NOMO-1 (cell line): ENCODE measurements at regions not wholly inside any gene's neighbourhood (a gene's known extent, or its start where the extent isn't known, plus 50 kb on each side); places are given as distances from the start of the nearest gene placed in this dataset.

Experiments
- DNase-seq, 2 experiments: peaks; one replicate each; lab custom pipeline; 2025; ENCODE audit not compliant: unreplicated experiment in 2 of 2; lab: John Stamatoyannopoulos, UW

DNA sequence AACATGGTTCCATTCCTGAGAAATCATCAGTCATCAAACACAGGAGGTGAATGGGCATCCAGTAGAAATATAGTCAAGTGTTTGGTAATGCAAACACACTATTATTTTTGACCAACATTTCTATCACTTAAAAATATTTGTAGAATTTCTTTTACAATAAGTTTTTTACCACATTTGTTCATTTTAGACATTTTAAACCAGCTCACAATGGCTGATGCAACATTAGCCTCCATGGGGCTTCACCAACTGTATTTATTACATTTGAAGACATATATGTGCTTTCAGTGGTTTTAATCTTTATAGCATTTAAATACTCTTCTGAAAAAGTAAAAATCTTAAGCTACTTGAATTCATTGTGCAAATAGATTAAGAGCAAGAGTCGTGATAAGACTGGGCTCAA, 1201.4 kb upstream of the TMEM132C start:
- no peak for DNase-seq

DNA sequence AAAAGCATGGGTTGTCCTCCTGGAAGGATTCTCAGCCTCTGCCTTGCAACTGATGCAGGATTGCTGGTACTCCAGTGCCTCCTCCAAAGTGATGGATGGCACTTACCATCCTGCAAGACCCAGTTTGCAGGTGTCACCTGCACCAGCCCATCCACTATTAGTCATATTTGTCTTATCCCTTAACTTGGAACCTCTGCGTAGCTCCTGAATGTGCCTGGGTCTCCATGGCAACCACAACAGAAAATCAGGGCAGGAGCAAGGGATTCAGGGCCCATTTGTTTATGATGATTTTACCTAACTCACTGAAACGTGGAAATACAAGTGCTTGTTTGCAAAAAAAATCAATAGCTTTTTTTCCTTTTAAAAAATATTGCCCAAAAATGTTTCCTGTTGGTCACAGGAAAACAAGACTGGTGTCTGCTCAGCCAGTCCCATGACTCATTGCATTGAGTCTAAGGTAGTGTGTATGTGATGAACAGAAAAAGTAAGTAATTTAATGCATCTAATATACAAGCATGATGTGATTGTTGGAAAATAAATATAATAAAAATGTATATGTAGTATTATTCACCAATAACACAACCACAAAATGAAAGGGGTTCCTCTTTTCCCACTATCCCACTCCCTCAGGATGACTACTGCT, 1196.3 kb upstream of the TMEM132C start:
- no peak for DNase-seq

DNA sequence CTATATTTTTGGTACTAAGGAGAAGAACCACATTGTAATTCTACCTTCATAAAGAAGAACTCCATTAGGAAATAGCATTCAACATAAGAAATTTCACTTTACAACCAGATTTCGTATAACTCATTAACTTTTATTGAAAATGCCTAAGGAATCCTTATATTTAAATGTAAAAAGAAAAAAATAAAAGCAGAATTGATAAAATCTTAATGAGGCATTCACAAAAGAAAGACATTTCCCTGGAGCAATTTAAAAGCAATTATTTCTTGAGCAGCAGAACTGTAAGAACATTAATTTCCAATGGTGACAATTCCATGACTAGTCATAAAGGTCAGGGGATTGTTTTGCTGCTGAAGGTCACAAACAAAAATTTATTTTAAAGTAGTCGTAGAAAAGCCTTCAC, 1192.8 kb upstream of the TMEM132C start:
- no peak for DNase-seq

DNA sequence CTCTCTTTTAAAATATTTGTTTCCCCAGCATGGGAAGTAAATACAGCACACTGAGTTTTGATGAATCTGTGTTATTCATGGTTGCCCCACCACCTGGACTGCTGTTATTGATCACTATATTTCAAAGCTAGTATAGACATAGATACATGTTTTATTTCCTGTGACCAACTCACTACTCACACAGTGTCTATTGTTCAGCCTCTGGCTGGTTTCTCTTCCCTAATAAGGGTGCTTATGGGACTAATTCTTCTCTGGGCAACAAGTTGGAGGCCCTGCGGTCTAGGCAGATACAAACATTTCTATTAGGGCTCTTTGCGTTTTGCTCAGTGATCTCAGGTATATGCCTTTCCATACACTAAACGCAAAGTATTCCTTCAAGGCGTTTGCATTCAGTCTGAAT, 1191.0 kb upstream of the TMEM132C start:
- no peak for DNase-seq

DNA sequence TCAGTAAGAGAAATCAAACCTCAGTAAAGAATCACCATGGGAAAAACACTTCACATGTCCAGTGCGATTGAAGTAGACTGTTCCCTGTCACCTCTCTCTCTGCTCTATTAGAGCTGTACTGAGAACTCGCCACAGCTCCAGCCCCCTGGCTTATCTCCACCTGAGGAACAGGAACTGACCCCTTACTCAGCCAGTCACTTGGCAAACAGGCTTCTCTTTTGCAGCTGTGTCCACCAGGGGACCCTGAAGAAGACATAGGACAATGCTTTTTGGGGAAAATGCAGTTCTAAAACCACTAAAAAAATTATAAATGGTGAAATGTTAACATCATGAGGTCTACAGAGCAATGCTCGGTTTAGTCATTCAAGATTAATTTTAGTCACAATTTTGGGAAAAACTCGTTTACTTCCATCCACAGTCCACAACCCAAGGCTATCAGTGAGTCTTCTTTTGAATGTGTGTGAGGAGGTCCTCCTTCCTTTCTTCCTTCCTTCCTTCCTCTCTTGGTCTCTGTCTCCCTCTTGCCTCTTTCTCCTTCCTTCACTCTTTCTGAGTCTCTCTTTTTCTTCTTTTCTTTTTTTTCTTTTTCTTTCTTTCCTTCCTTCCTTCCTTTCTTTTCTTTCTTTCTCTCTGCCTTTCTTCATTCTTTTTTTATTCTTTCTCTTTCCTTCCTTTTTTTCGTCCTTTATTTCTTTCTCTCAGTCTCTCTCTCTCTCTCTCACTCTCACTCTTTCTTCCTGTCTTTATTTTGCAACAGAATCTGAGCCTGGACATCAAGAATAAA, 1189.5 kb upstream of the TMEM132C start:
- DNase-seq: no peak

DNA sequence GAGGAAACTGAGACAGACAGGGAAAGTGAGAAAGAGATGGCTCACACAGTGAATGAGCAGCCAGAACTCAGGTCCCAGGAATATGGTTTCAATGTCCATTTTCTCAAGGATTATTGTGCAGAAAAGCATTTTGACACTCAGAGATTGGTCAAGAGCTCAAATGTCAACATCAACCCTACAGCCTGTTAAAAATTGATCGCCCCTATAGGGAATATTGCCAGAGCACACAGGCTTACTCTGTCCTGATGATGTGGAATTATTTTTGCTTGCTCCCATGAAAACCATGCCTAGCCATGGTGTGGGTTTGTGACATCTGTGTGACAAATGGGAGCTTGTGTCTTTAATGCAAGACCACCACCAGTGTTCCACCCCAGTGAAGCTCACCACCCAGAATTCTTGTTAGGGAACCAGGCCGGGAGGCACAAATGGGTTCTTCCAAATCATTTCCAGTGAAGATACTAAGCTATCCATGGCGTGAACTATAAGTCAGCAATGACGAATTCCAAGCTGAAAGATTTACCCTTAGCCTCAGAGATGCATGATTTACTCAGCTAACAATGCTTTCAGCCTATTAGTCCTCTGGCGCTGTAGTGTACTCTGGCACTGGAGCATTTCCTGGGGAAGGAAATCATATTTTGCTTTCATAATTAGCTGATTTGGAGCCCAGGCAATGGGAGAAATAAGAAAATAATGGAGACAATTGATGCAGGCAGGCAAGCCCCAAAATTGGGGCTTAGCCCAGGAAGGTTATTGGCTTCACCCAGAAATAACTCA, 1188.2 kb upstream of the TMEM132C start:
- no peak for DNase-seq

DNA sequence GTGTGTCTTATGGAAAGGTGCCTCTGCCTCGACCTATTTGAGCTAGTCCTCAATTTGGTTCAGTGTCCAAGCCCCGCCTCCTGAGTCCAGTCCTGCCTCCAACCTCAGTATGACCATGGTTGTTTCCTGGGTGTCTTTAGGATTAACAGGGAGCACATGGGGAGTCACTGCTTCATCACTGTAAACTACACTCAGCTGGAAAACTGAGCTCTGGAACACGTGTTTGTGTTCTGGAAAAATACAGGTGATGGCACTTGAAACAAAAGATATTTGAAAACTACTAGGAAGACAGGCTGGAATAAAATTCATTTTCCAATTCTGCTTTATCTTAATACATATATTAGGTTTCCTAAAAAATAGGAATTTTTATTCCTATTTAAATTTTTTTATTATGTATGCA, 1187.3 kb upstream of the TMEM132C start:
- no peak for DNase-seq

DNA sequence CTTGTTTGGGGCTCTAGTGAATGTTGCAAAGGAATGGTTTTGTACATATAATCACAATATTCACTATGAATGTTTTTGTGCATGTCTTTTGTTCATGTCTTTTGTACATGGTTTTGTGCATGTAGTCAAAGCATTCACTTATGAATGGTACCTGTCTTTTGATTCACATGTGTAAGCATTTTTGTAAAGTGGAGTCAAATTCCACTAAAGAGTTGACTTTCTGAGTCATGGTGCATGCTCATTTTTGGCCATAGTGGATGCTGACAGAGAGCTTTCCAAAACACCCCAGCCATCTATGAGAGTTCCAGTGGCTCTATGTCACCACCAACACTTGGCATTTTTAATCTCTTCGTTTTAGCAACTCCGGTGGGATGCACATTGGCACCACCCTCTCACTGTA, 1185.9 kb upstream of the TMEM132C start:
- no peak for DNase-seq

DNA sequence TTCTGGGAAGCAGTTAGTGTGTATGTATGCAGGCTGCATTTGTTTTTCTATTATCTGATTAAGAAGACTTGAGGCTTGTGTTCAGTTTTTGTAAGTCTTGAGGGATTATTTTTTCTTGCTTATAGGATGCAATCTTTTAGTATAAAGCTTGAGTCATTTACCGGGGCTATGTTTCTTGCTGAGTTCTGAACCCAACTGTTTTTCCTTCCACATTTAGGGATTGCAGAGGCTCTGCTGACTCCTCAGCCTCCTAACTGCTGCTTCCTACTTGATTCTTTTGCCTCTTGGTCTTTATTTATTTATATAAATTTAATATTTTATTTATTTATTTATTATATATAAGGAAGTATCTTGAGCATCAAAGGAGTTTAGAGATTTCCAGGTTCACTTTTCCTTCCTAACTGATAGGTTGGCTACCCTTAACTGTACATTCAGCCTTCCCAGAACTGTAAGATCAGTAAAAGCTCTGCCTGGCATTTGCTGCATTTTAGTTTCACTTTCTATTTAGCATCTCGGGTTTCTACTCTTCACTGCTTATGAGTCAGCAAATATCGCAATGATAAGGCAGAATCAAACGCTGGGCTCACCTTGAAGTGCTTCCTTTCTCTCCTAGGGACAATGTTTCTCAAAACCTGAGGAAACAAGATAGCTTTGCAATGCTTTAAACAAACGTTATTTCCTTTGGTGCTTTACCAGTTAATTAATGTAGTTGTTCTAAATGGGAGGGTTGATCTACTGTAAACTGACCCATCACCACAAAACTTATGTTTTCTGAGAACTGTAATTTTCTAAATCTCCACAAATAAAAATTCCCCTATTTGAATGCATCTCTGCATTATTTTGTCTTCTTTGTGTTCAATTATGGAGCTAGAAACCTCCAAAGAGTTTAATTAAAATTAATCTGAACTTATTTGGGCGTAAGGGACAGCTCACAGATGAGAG, 1183.7 kb upstream of the TMEM132C start:
- peak; percentile 2 to 38 for DNase-seq

DNA sequence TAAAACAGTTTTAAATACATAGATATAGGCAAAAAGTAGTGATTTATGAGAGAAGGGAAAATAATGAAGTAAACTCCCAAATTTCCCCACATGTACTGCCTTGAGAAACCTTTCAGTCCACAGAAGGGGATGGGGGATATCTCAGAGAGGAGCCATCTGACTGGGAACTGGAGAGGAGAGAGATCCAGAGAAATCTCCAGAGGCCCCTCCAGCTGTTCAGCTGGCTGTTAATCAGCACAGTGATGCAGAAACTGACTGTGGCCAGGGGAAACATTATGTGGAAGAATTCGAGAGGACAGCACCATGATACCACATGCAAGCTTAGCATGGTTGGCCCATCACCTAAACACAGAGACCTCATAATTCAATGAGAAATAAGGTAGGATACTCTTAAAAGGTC, 1165.9 kb upstream of the TMEM132C start:
- no peak for DNase-seq

DNA sequence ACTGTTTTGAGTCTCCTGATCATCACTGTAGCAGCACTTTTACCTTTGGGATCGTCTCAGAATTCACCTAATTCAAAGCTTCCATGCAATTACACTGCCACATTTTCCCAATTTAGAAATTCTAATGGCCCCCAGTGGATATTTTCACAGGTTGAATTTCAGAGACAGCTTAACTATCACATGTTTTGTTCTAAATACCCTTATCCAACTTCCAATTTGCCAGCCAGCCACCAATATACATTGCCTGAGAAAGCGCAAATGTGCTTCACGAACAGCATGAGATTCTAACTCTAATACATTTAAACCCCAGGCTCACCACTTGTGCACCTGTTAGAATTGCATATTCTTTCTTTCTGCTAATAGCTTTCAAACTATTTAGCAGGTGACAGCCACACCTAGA, 1160.9 kb upstream of the TMEM132C start:
- no peak for DNase-seq

DNA sequence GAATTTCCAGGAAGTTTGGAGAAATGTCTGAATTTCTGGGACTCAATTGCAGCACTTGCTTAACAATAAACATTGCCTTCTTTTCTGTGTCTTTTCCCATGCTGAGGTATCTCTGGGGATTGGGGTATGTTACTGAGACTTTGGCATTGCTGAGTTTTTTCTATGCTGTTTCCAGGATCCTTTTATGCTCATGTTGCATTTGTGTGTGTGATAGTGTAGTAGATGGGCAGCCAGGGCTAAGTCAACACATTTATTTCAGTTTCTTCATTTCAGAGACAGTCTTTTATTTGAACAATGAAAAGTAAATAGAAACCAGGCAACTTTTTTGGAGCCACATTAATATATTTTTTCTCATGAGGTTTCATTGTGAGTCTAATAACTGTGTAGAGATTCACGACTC, 1160.3 kb upstream of the TMEM132C start:
- no peak for DNase-seq

DNA sequence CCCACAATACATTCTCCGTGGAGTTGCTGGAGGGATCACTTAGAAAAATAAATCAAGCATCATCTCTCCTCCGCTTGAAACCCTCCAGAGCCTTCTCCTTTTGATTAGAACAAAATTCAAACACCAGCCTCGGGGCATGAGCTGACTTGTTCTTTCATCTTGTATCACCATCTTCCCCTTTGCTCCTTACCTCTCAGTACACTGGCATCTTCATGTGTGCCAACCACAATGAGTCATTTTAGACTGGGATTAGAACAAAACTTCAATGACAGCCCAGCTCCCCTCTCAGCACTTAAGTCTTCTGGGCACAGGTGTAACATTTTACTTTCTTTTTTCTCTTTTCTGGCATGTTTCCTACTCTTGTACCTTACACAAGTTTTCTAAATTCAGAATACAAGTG, 1159.2 kb upstream of the TMEM132C start:
- DNase-seq: no peak

DNA sequence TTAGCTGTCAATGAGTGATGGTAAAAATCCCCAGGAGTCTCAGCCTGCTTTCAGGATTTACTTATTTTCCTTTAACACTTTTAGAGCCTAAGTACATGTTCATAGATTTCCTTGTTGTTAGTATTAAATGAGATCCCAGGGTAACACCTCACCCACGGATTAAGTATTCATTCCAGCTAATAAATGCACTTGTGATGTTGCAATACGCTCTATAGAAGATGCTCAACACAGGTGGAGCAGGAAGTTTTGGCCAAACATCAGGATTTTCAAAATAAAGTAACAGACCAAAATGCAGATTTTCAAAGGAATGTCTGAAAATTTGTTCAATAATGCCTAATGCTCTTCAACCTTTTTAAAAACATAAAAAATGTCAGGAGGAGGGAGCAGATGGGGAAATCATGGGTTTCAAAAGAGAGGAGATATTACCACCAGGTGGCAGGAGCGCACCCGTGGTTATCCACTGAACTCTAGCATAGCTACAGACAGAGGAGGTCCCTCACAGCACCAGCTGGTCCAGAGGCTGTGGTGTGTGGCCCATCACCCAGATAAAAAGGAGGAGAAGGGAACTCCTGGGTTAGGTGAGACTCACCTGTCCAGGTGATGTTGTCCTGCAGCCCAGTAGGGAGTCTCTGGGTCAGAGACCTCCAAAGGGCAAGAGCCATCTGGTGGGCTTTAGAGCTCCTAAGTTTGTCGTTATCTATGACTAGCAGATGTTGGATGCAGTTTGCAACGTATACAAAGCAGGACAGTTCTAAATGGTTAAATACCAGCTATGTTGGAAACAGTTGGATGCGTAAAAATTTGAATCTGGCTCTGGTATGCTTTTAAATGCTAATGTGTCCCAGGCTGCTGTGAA, 1158.4 kb upstream of the TMEM132C start:
- DNase-seq: peak in 1 of 2 experiments; percentile 4

DNA sequence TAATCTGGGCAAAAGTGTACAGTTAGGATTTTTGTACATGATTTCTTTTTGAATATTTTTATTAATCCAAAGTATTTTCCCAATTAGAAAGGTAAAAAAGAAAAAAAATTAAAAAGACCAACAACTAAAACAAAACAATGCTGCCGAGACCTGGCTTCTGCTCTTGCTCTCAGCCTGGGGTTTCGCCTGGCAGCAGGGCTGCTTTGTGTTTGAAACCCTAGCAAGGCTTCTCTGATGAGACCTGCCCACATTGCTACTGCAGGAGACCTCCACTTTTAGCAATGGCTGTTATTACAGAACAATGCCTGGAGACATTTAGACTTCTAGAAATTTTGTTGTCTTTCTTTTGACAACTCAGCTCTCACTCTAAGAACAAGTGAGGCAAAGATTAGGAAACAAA, 1153.0 kb upstream of the TMEM132C start:
- DNase-seq: no peak

DNA sequence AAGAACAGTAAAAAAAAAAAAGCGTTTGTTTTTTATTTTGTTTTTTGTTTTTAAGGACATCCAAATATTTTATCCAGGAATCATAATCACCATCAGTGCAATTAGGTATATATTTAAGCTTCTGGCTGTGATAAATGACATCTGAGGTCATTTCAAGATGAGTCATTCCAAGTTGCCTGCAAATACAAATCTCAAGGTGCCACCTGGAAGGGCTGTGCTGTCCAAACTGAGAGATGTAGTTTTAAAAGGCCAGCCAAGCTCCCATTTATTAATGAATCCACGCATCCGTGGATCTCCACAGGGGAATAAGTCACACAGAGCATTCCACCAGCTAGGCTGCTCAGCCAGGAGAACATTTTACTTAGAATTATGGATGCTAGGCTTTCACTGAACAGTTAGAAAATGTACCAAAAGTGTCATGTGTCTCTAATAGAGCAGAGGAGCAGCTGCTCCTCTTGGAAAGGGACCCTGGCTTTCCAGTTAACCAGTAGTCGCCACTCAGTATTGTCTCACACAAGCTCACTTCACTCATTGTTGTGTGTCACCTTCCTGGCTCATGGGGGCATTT, 1151.4 kb upstream of the TMEM132C start:
- DNase-seq: no peak

DNA sequence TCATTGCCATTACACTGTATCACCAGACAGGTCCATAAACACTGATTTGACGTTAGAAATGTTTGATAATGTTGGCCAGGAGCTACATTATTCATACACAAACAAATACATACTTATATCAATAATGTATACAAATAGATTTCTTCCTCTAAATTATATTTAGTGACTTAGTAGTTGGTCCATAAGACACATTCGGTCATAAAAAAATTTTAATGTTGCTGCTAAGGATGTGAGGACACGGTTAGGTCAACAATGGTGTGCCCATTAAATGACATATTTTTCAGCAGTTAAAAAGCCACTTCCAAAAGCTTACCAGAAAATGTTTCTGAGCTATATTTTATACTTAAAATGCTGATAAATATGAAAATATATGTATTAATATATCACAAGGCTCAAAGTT, 1148.7 kb upstream of the TMEM132C start:
- DNase-seq: no peak

DNA sequence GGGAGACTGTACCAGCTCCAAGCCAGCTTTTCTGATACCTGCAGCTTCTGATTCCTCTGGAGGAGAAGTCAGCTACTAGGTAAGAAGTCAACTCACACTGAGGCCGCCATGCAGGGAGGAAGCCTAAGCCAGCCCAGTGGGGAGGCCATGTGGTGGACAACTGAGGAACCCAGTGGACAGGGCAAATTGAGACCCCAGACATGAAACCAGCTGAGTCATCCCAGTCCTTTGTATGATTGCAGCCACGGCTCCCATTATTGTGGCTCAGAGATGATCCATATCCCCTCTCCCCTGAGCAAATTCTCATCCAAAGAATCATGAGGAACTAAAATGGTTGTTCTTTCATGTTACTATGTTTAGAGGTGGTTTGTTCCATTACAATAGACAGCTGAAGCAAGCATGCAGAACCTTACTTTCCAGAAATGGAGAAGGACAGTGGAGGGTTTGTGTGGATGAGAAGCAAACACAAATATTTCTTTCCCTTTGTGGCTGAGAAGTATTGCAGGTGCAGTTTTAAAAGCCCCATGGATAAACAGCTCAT, 1147.3 kb upstream of the TMEM132C start:
- DNase-seq: no peak

DNA sequence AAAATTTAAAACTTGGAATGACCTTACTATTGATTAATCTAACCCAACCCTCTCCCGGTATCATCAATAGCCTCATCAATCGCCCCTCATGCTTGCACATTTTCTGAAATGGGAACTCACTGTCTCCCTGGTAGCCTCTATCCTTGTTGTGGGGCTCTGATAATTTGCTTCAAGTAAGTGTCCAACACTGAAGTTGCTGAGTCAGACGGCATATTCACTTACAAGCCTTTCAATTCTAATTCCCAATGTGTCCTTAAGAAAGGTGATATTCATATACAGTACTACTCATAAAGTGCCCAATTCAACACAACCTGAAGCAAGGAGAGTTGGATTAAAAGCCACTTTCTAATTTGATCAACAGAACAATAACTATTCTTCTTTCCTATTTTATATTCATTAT, 1146.1 kb upstream of the TMEM132C start:
- no peak for DNase-seq
